HG03457 (cell line): ENCODE measurements at regions not wholly inside any gene's neighbourhood (a gene's known extent, or its start where the extent isn't known, plus 50 kb on each side); places are given as distances from the start of the nearest gene placed in this dataset.

Experiments
- ATAC-seq: cut with Tn5 transposase; IDR thresholded peaks from one replicate; pipeline ENCODE4 v1.9.1; 2021; ENCODE audit warnings: moderate number of reproducible peaks; ENCODE audit not compliant: unreplicated experiment

DNA sequence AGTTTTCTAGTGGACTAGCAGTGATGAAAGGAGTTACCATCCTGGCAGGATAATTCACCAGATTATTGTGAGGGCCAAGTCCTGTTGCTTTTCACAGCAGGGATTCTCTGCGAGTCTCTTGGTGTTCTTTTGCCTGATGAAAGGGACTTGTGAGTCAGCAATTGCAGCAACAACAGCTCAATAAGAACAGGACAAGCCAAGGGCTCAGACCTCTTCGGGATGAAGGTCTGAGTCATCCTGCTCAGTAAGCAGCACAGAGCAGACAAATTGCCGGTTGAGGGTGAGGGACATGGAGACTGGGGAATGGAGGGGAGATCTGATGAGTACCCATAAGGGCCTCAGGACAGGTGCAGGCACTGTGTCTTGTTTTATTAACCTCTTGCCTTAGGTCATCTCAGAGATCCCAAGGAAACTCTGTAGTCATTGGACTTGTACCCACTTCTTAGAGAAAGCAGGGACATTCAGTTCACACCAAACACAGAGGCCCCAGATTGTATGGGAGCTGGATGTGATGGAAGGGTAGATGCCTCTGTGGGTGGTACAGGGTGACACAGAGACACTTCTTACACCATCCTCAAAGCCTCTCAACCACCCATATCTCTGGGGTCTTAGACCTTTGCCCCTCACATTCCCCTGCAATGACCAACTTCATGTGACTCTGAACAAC lies 173.8 kb upstream of the TLE3 start:
- no peak for ATAC-seq

DNA sequence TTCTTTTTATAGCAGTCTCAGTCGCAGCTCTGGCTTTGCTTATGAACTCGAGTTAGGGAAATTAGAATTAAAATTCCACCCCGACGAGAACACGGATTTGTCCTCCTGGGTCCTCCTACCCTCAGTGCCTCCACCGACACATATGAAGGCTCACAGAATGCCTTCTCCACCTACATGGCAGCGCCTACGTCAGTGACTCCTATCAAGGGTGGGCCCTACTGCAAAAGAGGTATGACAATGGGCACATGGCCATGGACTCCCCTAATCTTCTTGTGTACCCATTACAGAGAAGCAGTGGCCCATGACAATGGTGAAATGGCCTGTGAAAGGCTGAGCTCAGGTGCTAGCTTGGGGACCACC lies 173.0 kb upstream of the TLE3 start:
- ATAC-seq: no peak

DNA sequence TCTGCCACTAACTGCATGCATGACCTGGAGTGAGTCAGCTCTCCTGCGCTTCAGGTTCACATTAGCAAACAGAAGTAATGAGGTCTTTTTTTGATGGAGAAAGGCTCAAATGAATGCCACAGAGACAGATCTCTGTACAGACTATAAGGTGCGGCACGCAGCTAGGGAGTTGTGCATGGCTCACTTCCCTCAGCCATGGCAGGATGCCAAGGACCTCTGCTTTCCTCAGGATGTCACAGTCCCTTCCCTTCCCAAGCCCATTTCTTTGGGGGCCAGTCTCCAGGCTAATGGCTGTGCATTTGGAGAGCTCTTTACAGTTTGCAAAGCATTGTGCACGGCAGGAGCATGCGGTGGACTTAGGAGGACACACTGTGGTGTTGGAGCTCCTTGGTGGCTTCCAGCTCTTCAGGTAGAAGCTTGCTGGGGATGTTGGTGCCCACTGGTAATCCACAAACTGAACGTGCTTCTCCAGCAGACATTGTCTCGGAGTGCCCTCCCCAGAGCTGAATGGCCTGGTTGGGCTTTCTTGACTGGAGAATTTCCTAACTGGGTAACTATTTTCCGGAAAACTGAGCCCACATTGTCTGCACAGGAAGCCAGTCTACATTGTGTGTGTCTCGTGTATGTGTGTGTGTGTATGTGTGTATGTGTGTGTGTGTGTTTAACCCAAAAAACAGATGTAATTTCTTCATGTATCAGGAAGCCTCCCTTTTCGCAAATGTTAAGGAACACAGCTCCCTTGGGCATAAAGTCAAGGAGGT lies 172.5 kb upstream of the TLE3 start:
- no peak for ATAC-seq

DNA sequence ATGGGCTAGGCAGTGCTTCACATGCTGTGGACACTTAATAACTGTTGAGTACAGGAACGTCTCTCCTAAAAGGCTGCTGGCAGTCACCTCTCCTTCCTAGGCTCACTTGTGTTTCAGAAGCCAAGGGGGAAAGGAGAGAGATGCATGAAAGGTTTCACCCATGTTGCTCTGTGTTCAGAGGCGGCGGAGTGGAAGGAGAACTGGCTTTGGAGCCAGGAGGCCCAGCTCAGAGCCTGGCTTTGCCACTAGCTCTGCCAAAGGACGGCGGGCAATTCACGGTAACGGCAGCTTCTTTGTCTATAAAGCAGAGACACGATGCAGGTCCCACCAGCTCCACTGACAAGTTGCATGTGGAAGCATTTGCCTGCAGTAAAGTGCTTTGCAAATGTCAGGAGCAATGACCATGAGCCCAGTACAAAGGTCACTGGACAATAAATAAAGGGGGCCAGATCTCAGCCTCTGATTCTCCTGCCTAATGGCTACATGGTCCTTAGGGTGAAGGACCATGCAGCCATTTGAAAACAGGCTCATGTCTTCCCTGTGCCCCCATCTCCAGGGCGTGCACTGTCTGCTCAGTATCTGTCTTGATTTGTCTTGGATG lies 171.7 kb upstream of the TLE3 start:
- ATAC-seq: no peak

DNA sequence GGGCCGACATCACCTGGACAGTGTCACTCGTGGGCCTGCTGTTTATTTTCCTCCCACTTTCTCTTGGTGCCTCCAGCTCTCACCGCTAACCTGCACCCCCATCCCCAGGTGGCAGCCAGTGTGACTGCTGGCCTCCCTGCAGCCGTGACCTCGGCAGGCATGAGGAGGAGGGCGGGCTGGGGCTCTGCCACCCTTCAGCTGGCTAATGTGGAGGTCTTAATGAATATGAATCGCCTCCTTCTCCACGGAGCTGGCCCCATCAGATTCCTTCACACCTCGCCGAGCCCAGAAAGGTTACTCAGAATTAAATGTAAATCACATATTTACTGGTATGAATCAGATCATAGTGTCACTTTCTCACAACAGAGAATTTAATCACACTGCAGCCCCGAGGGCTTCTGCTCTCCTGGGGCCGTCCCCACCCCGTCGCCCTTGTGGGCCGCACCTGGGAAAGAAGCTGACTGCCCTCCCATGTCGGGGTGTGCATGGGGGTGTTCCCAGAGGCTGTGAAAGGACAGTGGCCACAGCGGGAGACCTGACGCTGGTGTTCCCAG lies 171.1 kb upstream of the TLE3 start:
- ATAC-seq: no peak

DNA sequence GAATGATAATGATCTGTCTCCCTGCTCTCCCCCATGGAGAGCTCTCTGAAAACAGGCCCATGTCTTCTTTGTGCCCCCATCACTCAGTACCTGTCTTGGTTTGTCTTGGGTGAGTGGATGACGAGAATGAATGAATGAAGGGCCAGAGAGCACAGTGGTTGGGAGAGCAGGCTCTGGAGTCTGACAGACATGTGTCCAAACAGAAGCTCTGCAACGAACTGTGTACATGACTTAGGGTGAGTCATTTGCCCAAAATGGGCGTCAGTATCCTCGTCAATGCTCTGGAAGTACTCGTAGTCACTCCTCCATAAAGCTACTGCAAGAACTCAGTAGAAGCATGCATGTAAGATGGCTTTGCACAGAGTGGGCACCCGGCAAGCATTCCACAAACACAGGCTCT lies 170.2 kb upstream of the TLE3 start:
- ATAC-seq: no peak

DNA sequence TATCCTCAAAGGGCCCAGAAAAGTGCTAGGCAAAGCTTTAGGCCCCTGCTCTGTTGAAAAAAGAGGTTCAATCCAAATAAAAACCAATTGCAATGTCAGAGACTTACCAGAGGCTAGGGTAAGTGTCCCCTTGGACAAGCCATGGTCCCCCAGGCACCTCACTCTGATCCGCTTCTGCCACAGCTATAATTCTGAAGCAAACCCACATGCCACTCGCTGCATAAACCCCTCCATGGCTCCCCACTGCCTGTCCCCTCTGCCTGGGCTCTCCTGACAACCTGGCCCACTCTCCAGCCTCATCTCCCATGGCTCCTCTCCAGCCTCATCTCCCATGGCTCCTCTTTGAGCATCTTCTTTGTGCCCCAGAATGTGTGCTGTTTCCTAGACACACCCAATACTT lies 169.6 kb upstream of the TLE3 start:
- ATAC-seq: no peak

DNA sequence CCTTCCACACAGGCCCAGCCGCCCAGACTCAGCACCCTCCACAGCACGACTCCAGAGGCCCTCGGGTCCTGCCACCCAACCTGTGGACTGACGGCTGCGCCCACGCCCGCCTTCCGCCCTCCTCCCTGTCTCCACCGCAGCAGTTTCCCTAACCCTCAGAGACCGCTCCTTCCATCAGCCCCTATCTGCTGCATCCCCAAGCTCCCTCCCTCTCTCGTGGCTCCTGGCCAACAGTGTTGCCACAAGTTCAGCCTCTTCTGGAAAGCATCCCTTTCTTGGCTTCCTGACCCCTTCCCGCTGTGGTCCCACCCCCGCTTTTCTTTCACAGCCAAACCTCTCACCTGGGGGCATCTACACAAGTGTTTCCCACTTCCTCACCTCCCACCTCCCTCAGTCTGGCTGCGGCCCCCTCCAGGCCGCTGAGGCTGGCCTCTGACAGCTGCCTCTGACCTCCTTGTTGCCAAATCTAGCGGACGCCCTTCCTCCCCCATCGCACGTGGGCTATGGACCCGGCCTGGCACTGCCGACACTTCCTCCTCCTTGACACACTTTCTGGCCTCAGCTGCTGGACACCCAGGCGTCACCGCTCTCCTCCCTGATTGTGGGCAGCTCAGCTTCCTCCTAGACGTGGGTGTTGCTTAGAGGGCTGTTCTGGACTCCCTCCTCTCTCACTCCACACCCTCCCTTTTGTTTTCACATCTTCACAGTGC lies 168.8 kb upstream of the TLE3 start:
- no peak for ATAC-seq

DNA sequence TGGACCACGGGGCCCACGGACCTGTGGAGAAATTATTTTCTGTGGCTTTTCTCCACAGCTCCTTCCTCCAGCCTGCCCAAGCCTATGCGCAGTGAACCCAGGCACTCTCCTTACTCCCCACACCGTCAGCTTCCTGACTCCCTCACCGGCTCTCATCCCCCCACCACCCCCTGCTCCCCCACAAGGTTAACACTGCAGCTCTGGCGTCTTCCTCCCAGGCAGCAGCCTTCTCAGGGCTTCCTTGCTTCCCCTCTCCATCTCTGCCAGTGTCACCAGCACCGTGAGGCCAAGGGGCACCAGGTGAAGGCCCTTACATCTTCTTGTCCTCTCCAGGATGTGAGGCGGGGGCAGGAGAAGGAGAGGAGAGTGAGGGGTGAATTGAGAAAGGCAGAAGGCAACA lies 168.3 kb upstream of the TLE3 start:
- no peak for ATAC-seq

DNA sequence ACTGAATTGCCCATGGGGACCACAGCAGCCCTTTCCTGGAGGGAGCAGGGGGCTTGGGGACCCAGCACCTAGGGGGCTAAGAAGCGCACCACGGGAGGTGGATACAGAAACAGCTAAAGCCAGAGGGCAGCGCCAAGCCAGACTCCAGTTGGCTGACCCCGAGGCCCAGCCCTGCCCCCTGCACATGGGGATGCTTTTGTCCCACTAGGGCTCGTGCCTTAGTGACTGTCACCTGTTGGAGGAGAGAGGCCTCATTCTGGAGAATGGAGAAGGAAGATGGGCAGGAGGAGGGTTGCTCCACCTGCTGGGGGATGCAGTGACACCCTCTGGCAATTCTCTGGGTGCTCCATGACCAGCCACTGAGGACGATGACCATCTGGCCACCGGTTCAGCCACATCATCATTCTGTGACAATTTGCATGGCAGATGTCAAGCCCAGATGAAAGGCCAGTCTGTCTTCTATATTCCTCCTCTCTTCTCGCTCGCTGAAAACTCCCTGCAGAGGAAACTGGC lies 167.8 kb upstream of the TLE3 start:
- ATAC-seq: no peak

DNA sequence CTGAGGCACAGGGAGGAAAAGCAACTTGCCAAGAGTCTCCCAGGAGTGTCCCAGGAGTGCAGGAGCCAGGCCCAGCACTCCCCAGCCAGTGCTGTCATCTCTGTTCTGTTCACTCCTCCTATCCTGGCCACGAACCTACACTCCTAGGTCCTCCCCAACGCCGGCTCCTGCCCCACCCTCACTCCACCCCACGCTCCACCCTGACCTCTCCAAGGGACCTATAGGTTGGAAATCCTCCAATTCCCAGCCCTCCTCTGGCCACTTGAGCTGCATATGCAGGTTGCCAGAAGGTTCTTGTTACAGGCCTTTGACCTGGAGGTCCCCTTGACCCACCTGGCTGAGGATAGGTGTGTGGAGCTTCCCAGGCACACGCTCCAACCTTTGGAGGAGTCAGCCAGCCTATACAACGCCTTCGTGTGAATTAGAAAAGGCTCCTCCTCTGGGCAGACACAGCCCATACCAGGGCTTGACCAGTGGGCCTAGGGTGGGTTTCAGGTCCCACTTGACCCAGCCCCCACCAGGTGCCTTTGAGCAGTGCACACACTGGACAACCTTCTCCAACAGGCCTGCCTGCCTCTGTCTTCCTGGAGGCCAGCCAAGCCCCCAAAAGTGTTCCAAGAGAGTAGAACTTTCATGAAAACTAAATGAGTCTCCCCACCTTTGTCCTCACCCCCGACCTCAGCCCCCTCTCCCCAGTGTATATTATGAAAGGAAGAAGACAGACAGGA lies 167.2 kb upstream of the TLE3 start:
- ATAC-seq: no peak

DNA sequence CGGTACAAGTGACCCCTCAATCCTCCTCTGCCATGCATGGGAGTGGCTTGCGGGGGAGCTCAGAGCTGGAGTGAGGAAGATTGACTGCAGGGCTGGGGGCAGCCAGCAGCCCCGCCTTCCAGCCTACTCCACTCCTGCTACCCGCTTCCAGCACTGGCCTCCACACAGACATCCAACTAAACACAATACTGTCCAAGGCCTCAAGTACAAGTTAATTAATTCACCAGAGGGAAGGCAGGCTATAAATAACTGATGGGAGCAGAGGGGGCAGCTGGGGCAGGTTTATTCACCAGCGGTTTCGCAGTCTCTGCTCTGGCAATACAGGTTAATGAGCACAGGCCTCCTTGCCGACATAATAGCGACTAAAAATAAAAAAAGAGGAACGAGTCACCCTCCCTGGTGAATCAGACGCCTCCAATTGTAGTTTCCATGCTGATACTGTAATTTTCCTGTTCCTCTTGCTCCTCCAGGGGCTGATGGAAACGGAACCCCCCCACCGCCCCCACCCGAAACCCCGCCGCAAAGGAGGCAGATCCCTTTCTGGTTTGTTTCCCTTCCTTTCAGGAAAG lies 166.4 kb upstream of the TLE3 start:
- no peak for ATAC-seq

DNA sequence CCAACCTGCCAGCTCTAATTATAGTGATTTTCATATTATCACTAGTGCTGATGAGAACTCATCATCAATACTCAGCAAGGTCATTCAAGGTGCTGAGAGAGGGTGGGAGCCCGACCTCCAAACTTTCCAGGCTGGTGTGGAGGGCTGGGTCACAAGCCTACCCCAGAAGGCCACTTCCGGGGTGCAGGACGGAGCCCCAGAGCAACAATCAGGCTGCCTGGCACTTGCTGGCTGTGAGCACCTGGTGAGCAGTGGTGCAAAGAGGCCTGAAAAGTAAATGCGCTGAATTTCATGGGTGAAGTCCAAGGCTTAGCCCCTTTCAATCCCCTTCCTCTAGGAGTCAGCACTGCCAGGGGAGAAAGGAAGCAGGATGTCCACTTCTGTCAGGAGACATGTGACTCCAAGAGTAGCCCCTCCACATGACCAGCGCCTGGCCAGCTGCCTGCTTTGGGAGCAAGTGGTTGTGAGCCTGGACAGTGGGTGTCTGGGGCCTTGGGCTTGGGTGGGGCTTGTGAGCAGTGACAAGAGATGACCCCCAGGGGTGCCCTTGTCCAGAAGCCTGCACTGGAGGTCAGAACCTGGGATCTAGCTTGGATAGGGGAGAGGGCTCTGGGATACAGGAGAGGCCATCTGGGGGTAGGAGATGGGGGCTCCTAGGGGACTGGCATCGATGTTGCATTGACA lies 165.0 kb upstream of the TLE3 start:
- ATAC-seq: no peak

DNA sequence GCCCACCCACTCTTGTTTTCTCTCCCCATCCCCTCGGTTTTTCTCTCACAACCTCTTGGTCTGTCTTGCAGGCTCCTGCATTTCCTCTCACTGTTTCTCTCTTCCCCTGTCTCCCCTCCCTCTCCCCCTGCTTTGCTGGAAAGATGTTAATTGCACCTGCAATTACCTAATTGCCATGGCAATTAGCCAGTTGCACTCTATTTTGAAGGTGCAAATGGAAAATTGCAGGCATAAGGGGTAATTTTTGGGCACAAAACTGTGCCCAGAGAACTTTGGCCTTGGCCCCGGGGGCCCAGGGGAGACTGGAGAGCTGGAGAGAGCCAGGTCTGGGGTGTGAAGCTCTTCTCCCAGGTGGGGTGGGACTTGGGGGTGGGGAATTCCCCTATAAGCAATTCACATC lies 164.5 kb upstream of the TLE3 start:
- ATAC-seq: no peak

DNA sequence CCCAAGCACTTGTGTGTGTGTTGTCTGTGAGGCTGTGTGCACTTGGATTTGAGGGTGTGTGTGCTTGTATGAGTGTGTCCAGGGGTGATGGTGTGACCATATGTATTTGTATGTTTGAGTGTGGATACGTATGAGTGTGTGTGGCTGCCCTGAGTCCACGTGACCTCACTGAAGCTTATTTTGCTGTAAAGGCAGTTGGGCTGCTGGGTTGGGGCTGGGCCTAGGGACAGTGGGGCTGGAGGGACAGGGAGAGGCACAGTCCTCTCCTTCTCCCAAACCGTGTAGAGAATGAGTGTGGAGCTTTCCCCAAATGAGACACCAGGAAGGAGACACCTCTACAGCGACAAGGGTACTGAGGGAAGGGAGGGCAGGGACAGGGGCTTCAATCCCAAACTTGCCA lies 163.4 kb upstream of the TLE3 start:
- ATAC-seq: no peak

DNA sequence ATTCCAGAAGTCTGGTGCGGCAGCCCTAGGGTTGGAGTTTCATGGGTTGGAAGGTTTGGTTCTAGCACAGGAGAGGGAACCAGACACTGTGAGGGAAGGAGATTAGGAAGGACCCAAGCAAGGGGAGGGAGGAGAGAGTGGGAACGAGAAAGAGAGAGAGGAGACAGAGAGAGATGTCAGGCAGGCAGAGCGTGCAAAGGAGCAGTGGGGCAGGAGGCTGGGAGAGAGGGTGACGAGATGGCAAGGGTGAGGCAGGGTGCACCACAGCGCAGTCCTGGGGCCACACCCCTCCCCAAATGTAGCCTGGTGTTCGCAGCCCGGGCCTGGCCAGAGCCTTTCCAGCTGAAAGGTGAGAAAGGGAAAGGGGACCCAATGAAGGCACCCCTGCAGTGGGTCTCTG lies 162.9 kb upstream of the TLE3 start:
- no peak for ATAC-seq

DNA sequence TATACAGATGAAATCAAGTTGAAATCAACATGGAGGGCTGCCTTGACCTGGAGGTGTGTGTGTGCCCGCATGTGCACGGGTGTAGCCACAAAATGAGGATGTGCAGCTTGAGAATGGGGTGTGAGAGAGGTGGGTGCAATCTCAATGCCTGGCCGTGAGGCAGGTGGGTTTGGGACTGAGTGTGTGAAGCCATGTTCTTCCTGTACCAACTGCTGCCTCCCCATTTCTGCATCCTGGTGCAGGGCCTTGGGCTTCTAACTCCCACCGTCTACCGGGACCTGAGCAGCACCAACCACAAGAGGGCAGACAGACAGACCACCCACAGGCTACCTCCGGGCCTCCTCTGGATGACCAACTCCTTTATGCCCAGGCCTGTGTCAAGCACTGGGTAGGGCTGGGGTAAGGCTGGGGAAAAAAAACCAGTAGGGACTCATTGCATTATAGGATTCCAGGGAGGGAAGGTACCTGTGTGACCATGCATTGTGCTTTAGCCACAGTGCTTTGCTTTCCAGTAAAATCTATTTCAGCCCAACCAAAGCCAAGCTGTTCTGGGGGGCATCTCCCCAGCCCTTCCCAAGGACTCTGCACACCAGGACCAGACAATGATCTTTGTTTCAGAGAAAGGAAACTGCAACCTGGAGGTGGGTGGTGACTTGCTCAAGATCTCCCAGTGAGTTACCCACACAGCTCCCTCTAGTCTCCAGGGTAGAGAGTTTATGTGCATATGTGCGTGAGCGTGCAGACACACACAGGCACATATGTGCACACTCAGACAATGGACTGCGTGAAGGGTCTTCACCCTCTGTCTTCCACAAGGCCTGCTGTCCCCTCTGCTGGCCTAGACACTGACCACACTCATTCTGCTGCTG lies 162.2 kb upstream of the TLE3 start:
- no peak for ATAC-seq

DNA sequence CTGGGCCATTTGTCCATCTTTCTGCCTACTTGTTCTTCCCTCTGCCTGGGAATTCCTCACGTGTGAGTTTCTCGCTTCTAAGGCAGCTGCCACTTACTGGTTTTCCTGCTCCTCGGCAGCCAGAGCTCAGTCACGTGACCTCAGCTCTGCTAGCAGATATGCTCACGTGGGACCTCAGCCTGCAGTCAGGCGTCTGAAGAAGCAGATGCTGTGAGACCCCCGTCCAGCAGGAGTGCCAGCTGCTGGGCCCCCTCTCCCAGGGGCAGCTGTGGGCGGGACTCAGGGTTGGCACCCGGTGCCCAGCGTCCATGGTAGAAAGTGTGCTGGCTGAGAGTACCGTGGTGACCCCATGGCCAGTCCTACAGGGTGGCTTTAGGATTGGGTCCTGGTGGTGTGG lies 161.3 kb upstream of the TLE3 start:
- no peak for ATAC-seq
